Sigmoid colon (tissue), 6 donors: ENCODE measurements at regions not wholly inside any gene's neighbourhood (a gene's known extent, or its start where the extent isn't known, plus 50 kb on each side); places are given as distances from the start of the nearest gene placed in this dataset.

Source experiments
- DNase-seq: peaks from one replicate; pipeline ENCODE4 v3.0.0-alpha.2; 2019
- H3K27ac ChIP-seq, 4 donors: fragments of 200-600 bp; sonication (generic); one replicate each; pipeline ENCODE4 v1.5.1; 2016 to 2019; ENCODE audit warnings: mild to moderate bottlenecking in 1 of 4
- H3K27me3 ChIP-seq, 3 donors: fragments of 200-600 bp; sonication (generic); one replicate each; pipeline ENCODE4 v1.5.1; 2019; ENCODE audit warnings: mild to moderate bottlenecking in 1 of 3
- H3K36me3 ChIP-seq, 4 donors: fragments of 200-600 bp; sonication (generic); one replicate each; pipeline ENCODE4 v1.5.1; 2016 to 2019
- H3K4me1 ChIP-seq, 4 donors: fragments of 200-600 bp; sonication (generic); one replicate each; pipeline ENCODE4 v1.5.1; 2017 to 2019
- H3K4me3 ChIP-seq, 4 donors: fragments of 200-600 bp; sonication (generic); one replicate each; pipeline ENCODE4 v1.5.1; 2017 to 2019; ENCODE audit warnings: mild to moderate bottlenecking in 2 of 4, moderate library complexity in 1 of 4
- H3K9me3 ChIP-seq, 4 donors: fragments of 200-600 bp in 3 of 4; sonication (generic) in 3 of 4; one replicate each; pipeline versions ENCODE4 v1.5.1 to v1.6.1; 2013 to 2019
- CTCF ChIP-seq, 4 experiments: fragments of 450-650 bp in 3 of 4; fragments of 200-600 bp in 1 of 4; IDR thresholded peaks; one replicate each; pipeline ENCODE4 v1.5.1; 2016 to 2019; ENCODE audit warnings: antibody characterized with exemption in 4 of 4, mild to moderate bottlenecking in 3 of 4, moderate library complexity in 2 of 4
- EP300 ChIP-seq, 4 donors: sonication (generic); formaldehyde crosslinking; IDR thresholded peaks; one replicate each; pipeline ENCODE4 v1.6.1; 2017; ENCODE audit warnings: antibody characterized with exemption in 4 of 4
- POLR2A ChIP-seq, 2 donors: fragments of 450-650 bp; IDR thresholded peaks; one replicate each; pipeline ENCODE4 v1.6.1; 2016; ENCODE audit warnings: antibody characterized with exemption in 2 of 2, mild to moderate bottlenecking in 2 of 2, moderate library complexity in 2 of 2
- POLR2AphosphoS5 ChIP-seq, 4 donors: sonication (generic); formaldehyde crosslinking; IDR thresholded peaks; one replicate each; pipeline ENCODE4 v1.6.1; 2017; ENCODE audit warnings: antibody characterized with exemption in 4 of 4
- WGBS, 2 donors: extraction: QIAGEN DNeasy Blood & Tissue Kit; methylation state at CpG; one replicate each; pipeline ENCODE4 v1.1.7; 2013; 5-methylcytosine and 5-hydroxymethylcytosine counted together
- intact Hi-C: fragments of 100-400 bp; cut with DNase I; formaldehyde crosslinking; loops from one replicate; pipeline ENCODE4 v1.15.1; 2023
- donor health status: healthy with polysubstance abuse.
- donor health status: healthy.

GRCh38 chr13:73704587-73704986, 429.6 kb downstream of the KLF12 start:
- intact Hi-C loops = no loop called here
- no peak overlapping the region for H3K4me3 ChIP-seq
- 96% methylated on average over 5 of the region's 5 CpGs for WGBS, 2 donors
- no peaks in the 10 kb centered on the region for H3K36me3 ChIP-seq
- no peaks in the 10 kb centered on the region for H3K9me3 ChIP-seq
- H3K27me3 ChIP-seq = no peaks in the 10 kb centered on the region
- TF ChIP-seq CTCF (IDR thresholded peaks at IDR 0.05) (no peak), POLR2AphosphoS5 (IDR thresholded peaks at IDR 0.05) (no peak), POLR2A (IDR thresholded peaks at IDR 0.05) (no peak), EP300 (IDR thresholded peaks at IDR 0.05) (no peak)
- no peak for DNase-seq
- H3K4me1 ChIP-seq = peaks cover 0 to 6% (median 0%) of the 10 kb centered on the region in 4 donors
- no peak overlapping the region for H3K27ac ChIP-seq

GRCh38 chr13:73703606-73704005, 430.6 kb downstream of the KLF12 start:
- H3K4me3 ChIP-seq = no peak overlapping the region
- H3K27ac ChIP-seq = no peak overlapping the region
- no peak for DNase-seq
- intact Hi-C loops = no loop called here
- TF ChIP-seq EP300 (IDR thresholded peaks at IDR 0.05) = no peak
- H3K9me3 ChIP-seq = no peaks in the 10 kb centered on the region
- peaks cover 0 to 6% (median 0%) of the 10 kb centered on the region in 4 donors for H3K4me1 ChIP-seq
- WGBS, 2 donors = 62 to 82% methylated on average over 4 of the region's 4 CpGs
- H3K27me3 ChIP-seq = no peaks in the 10 kb centered on the region
- no peaks in the 10 kb centered on the region for H3K36me3 ChIP-seq

DNA sequence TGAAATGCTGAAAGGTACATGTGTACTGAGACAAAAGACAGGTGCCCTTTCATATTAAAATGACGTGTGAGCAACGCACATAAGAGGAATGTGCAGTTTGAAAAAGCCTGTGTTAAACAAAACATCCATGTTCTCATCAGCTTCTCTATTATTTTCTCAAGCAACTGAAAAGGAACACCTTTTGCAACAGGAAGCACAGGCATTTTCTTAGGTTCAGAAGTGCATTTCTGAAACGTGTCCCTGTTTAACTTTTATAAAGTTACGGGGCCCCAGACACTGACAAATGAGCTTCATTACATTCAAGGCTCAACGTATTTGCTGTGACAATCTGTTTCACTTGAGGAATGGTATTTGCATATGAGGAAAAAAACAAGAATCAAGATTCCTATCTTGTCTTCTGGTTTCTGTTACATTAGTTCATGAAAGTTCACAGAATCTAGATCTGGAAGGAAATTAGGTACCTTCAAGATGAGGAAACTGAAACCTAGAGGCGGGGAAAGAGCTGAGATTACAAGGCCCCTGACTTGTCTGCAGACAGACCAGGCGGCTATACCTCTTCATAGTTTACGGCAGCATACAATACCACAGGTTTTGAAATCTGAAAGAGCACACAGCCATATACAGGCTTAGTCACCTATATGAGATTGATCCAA, 431.7 kb downstream of the KLF12 start:
- Histone ChIP-seq H3K27me3 (no peaks in the 10 kb centered on the region), H3K4me1 (peaks cover 0 to 6% (median 0%) of the 10 kb centered on the region in 4 donors), H3K4me3 (no peak overlapping the region), H3K9me3 (no peaks in the 10 kb centered on the region), H3K27ac (no peak overlapping the region), H3K36me3 (no peaks in the 10 kb centered on the region)
- TF ChIP-seq CTCF (IDR thresholded peaks at IDR 0.05) = no peak
- TF ChIP-seq EP300 (IDR thresholded peaks at IDR 0.05) = no peak
- no peak for TF ChIP-seq POLR2A (IDR thresholded peaks at IDR 0.05)
- no peak for TF ChIP-seq POLR2AphosphoS5 (IDR thresholded peaks at IDR 0.05)
- no peak for DNase-seq
- intact Hi-C loops = no loop called here
- WGBS, 2 donors = 44 to 54% methylated on average over 8 of the region's 8 CpGs

GRCh38 chr13:73701160-73701559, 433.0 kb downstream of the KLF12 start:
- H3K9me3 ChIP-seq = no peaks in the 10 kb centered on the region
- no peak overlapping the region for H3K4me3 ChIP-seq
- DNase-seq = no peak
- peaks cover 0 to 6% (median 0%) of the 10 kb centered on the region in 4 donors for H3K4me1 ChIP-seq
- intact Hi-C loops = no loop called here
- WGBS, 2 donors = 97 to 98% methylated on average over 1 of the region's 1 CpG
- no peak overlapping the region for H3K27ac ChIP-seq
- no peak for TF ChIP-seq POLR2A (IDR thresholded peaks at IDR 0.05)
- no peak for TF ChIP-seq CTCF (IDR thresholded peaks at IDR 0.05)
- TF ChIP-seq POLR2AphosphoS5 (IDR thresholded peaks at IDR 0.05) = no peak
- no peak for TF ChIP-seq EP300 (IDR thresholded peaks at IDR 0.05)
- H3K27me3 ChIP-seq = no peaks in the 10 kb centered on the region
- H3K36me3 ChIP-seq = no peaks in the 10 kb centered on the region

GRCh38 chr13:73698859-73699258, 435.3 kb downstream of the KLF12 start:
- intact Hi-C loops = no loop called here
- Histone ChIP-seq H3K27me3 (no peaks in the 10 kb centered on the region), H3K36me3 (peaks cover 0 to 19% (median 6%) of the 10 kb centered on the region in 4 donors), H3K27ac (no peak overlapping the region), H3K4me3 (no peak overlapping the region), H3K9me3 (no peaks in the 10 kb centered on the region), H3K4me1 (peaks cover 0 to 6% (median 0%) of the 10 kb centered on the region in 4 donors)
- no peak for DNase-seq
- TF ChIP-seq POLR2A (IDR thresholded peaks at IDR 0.05) (no peak), CTCF (IDR thresholded peaks at IDR 0.05) (no peak), POLR2AphosphoS5 (IDR thresholded peaks at IDR 0.05) (no peak), EP300 (IDR thresholded peaks at IDR 0.05) (no peak)
- 86 to 93% methylated on average over 3 of the region's 3 CpGs for WGBS, 2 donors
